ENCODE measurements at regions not wholly inside any gene's neighbourhood (a gene's known extent, or its start where the extent isn't known, plus 50 kb on each side); places are given as distances from the start of the nearest gene placed in this dataset.

DNA sequence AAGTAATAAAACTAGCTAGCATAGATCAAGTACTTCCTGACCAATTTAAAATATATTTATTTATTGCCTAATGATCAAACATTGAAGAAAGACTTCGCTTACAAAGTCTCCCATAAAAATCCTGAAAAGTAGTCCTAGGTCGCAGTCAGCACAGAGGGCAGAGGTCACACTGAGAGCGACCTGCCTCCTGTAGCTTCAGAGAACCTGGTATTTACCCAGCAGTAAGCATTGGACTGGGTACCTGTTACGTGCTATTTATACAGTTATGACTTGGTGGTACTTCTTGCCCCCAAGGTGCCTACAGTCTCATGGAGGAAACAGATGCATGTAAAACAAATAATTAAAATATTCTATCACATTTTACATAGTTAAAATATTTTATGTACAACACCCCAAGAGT is 274.1 kb upstream of the G2E3 start:
- ATAC-seq = no peak
- no peaks in the 10 kb centered on the region for H4K20me1 ChIP-seq (replicated peaks; ENCODE audit: insufficient read depth)
- H3K36me3 ChIP-seq (ENCODE audit: insufficient read depth) = no peaks in the 10 kb centered on the region
- H3K27ac Mint-ChIP-seq = no peak overlapping the region
- peaks cover 3% of the 10 kb centered on the region; the same call in 2 of the 3 replicates for H3K9me3 Mint-ChIP-seq
- H3K4me1 Mint-ChIP-seq = peaks cover 3% of the 10 kb centered on the region; the same call in 2 of the 3 replicates
- no peak overlapping the region for H2AFZ ChIP-seq
- no peaks in the 10 kb centered on the region for H3K79me2 ChIP-seq (replicated peaks; ENCODE audit: insufficient read depth)
- H3F3A ChIP-seq (replicated peaks; ENCODE audit: low read depth) = no peaks in the 10 kb centered on the region
- no peak overlapping the region for H3K27ac ChIP-seq (ENCODE audit: low read depth)
- no peaks in the 10 kb centered on the region for H3K36me3 Mint-ChIP-seq (ENCODE audit: low read depth)
- no peaks in the 10 kb centered on the region for H3K9me2 ChIP-seq (ENCODE audit: insufficient read depth)
- no peaks in the 10 kb centered on the region for H3K27me3 ChIP-seq (ENCODE audit: insufficient read depth)
- no peak overlapping the region for H3K4me3 Mint-ChIP-seq
- no peak overlapping the region for H3K4me2 ChIP-seq
- no peak overlapping the region for H3K4me3 ChIP-seq
- no peak for DNase-seq (ENCODE audit: low spot score)
- H3K27me3 Mint-ChIP-seq (ENCODE audit: insufficient read depth, low read depth, poor library complexity) = no peaks in the 10 kb centered on the region
- peaks cover 3% of the 10 kb centered on the region; the same call in 1 of the 2 replicates for H3K4me1 ChIP-seq (ENCODE audit: insufficient read depth)
- no peak for TF ChIP-seq JUNB (IDR thresholded peaks at IDR 0.05; ENCODE audit: unreplicated experiment)
- no peak for TF ChIP-seq ETS1 (IDR thresholded peaks at IDR 0.05)
- TF ChIP-seq NANOG (IDR thresholded peaks at IDR 0.05; ENCODE audit: borderline replicate concordance) = no peak
- TF ChIP-seq ZNF331 (CRISPR knock-in tag; IDR thresholded peaks at IDR 0.05; ENCODE audit: low read depth) = no peak
- no peak for TF ChIP-seq ZNF114 (CRISPR knock-in tag; IDR thresholded peaks at IDR 0.05)

- H3K4me3 ChIP-seq = no peak overlapping the region
- DNase-seq (ENCODE audit: low spot score) = no peak
- no peak overlapping the region for H2AFZ ChIP-seq
- no peak overlapping the region for H3K4me3 Mint-ChIP-seq
- H3K4me1 Mint-ChIP-seq = peaks cover 8% of the 10 kb centered on the region; the same call in 2 of the 3 replicates
- H3K27me3 Mint-ChIP-seq (ENCODE audit: insufficient read depth, low read depth, poor library complexity) = no peaks in the 10 kb centered on the region
- TF ChIP-seq, protein P1, sequence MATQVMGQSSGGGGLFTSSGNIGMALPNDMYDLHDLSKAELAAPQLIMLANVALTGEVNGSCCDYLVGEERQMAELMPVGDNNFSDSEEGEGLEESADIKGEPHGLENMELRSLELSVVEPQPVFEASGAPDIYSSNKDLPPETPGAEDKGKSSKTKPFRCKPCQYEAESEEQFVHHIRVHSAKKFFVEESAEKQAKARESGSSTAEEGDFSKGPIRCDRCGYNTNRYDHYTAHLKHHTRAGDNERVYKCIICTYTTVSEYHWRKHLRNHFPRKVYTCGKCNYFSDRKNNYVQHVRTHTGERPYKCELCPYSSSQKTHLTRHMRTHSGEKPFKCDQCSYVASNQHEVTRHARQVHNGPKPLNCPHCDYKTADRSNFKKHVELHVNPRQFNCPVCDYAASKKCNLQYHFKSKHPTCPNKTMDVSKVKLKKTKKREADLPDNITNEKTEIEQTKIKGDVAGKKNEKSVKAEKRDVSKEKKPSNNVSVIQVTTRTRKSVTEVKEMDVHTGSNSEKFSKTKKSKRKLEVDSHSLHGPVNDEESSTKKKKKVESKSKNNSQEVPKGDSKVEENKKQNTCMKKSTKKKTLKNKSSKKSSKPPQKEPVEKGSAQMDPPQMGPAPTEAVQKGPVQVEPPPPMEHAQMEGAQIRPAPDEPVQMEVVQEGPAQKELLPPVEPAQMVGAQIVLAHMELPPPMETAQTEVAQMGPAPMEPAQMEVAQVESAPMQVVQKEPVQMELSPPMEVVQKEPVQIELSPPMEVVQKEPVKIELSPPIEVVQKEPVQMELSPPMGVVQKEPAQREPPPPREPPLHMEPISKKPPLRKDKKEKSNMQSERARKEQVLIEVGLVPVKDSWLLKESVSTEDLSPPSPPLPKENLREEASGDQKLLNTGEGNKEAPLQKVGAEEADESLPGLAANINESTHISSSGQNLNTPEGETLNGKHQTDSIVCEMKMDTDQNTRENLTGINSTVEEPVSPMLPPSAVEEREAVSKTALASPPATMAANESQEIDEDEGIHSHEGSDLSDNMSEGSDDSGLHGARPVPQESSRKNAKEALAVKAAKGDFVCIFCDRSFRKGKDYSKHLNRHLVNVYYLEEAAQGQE (IDR thresholded peaks at IDR 0.05; ENCODE audit: unreplicated experiment) = no peak
- H3K27ac ChIP-seq (ENCODE audit: low read depth) = no peak overlapping the region
- H3K9me3 Mint-ChIP-seq = peaks cover 3% of the 10 kb centered on the region; the same call in 2 of the 3 replicates
- H3K4me1 ChIP-seq (ENCODE audit: insufficient read depth) = peaks cover 7% of the 10 kb centered on the region; the same call in 1 of the 2 replicates
- H4K20me1 ChIP-seq (replicated peaks; ENCODE audit: insufficient read depth) = no peaks in the 10 kb centered on the region
- no peaks in the 10 kb centered on the region for H3F3A ChIP-seq (replicated peaks; ENCODE audit: low read depth)
- H3K27ac Mint-ChIP-seq = no peak overlapping the region
- no peaks in the 10 kb centered on the region for H3K36me3 Mint-ChIP-seq (ENCODE audit: low read depth)
- H3K9me2 ChIP-seq (ENCODE audit: insufficient read depth) = no peaks in the 10 kb centered on the region
- H3K79me2 ChIP-seq (replicated peaks; ENCODE audit: insufficient read depth) = no peaks in the 10 kb centered on the region
- no peak for ATAC-seq
- H3K36me3 ChIP-seq (ENCODE audit: insufficient read depth) = no peaks in the 10 kb centered on the region
- no peak overlapping the region for H3K4me2 ChIP-seq
- H3K27me3 ChIP-seq (ENCODE audit: insufficient read depth) = no peaks in the 10 kb centered on the region
Measured at GRCh38 chr14:30287579-30288445, 271.1 kb upstream of the G2E3 start.

Measured in GM23338 (cell line).